ENCODE measurements at regions not wholly inside any gene's neighbourhood (a gene's known extent, or its start where the extent isn't known, plus 50 kb on each side); places are given as distances from the start of the nearest gene placed in this dataset.
A peak's percentile ranks its signal among the peaks of the same experiment; 100 is the strongest.

GRCh38 chr22:22810018-22810427 is 77.6 kb upstream of the IGLL5 start:
- peak; percentile 58 for TF ChIP-seq CTCF (IDR thresholded peaks at IDR 0.05; ENCODE audit: low read depth, low read length)
- TF ChIP-seq, protein P1, sequence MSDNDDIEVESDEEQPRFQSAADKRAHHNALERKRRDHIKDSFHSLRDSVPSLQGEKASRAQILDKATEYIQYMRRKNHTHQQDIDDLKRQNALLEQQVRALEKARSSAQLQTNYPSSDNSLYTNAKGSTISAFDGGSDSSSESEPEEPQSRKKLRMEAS (IDR thresholded peaks at IDR 0.05; ENCODE audit: low read depth, low read length) = no peak
- peak; percentile 42 for DNase-seq (ENCODE audit: low read depth)
- H3K4me3 ChIP-seq (ENCODE audit: low read depth, low read length) = no peak overlapping the region

- H3K4me3 ChIP-seq (ENCODE audit: low read depth, low read length) = no peak overlapping the region
- TF ChIP-seq POLR2A (IDR thresholded peaks at IDR 0.05; ENCODE audit: extremely low read depth, insufficient read length) (no peak), MYC (IDR thresholded peaks at IDR 0.05; ENCODE audit: low read depth, low read length) (no peak), CTCF (IDR thresholded peaks at IDR 0.05; ENCODE audit: low read depth, low read length) (no peak)
- TF ChIP-seq, protein P1 (IDR thresholded peaks at IDR 0.05; ENCODE audit: low read depth, low read length) = no peak
- no peak for DNase-seq (ENCODE audit: low read depth)
Observed at GRCh38 chr22:22810471-22810870, 77.1 kb upstream of the IGLL5 start.

GRCh38 chr22:22811016-22812009 is 76.3 kb upstream of the IGLL5 start:
- TF ChIP-seq MYC (IDR thresholded peaks at IDR 0.05; ENCODE audit: low read depth, low read length) (no peak), POLR2A (IDR thresholded peaks at IDR 0.05; ENCODE audit: extremely low read depth, insufficient read length) (no peak), CTCF (IDR thresholded peaks at IDR 0.05; ENCODE audit: low read depth, low read length) (no peak)
- TF ChIP-seq, protein P1 (IDR thresholded peaks at IDR 0.05; ENCODE audit: low read depth, low read length) = no peak
- DNase-seq (ENCODE audit: low read depth) = peak; percentile 38

DNA sequence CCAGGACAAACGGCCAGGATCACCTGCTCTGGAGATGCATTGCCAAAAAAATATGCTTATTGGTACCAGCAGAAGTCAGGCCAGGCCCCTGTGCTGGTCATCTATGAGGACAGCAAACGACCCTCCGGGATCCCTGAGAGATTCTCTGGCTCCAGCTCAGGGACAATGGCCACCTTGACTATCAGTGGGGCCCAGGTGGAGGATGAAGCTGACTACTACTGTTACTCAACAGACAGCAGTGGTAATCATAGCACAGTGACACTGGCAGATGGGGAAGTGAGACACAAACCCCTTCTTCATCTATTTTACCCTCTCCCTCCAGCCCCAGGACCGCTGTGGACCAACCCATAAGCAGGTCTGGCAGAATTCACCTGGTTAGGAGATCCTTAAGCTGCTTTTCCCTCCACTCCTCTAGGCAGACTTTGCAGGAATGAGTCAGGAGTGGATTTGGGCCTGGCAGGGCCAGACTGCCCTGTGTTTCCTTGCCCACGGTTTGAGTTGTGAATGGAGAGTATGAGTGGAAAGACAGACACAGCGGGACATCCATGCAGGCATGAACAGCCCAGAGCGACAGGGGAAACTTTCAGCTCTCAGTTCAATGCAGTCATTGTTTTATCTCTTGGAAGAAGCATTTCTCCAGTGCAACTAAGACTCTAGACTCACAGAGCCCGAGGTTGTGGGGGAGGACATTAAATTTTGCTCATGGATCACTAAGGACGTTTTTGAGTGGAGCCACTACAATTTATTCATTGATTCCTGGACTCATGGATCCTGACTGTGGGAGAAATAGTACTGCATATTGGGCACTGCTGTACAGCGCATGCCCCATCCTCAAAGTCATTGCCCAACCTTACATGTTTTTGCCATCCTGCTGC is 75.3 kb upstream of the IGLL5 start:
- H3K4me3 ChIP-seq (ENCODE audit: low read depth, low read length) = no peak overlapping the region
- no peak for TF ChIP-seq CTCF (IDR thresholded peaks at IDR 0.05; ENCODE audit: low read depth, low read length)
- no peak for TF ChIP-seq POLR2A (IDR thresholded peaks at IDR 0.05; ENCODE audit: extremely low read depth, insufficient read length)
- no peak for TF ChIP-seq MYC (IDR thresholded peaks at IDR 0.05; ENCODE audit: low read depth, low read length)
- no peak for DNase-seq (ENCODE audit: low read depth)

More at GRCh38 chr22:22811016-22812009, 76.3 kb upstream of the IGLL5 start:
- H3K4me3 ChIP-seq (ENCODE audit: low read depth, low read length) = no peak overlapping the region

DNA sequence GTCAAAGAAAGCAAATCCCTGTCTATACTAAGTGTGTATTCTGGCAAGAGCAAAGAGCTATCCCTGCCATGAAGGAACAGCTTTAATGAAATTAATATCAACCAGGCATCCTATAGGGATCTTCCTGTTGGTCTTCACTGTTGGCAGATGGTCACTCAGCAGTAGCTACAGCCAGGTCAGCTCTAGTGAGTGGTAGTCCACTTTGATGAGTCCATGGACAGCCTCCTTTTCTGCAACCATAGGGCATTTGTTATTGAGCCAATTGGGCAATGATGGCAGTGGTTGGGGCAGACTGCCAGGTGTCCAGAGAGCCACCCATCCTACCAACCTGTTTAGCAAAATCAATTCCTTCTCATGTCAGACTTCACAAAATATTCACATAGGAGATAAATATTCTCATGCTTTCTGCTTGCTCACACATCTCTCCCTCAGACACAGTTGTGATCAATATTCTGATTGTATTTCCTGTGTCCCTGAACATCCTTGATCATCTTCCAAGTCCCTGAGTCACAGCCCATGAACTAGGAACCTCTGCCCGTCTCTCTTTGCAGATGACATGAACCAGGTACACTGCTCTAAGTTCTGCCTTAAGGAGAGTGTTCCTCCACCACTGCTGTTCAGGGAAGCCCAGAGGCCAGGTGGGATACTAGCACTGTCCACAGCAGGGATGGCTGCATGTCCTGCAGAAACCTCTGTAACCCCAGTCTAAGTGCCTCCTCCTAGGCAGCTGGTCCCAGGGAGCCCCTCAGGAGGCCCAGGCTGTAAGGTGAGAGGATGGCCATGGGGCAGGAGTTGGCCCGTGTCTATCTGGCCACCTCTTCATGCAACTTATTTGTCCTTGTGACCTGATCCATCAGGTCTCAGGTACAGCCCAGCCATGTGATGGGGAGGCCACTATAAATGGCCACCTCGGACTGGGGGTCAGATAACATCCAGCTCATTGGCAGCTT is 74.2 kb upstream of the IGLL5 start:
- no peak for DNase-seq (ENCODE audit: low read depth)
- TF ChIP-seq, protein P1 (IDR thresholded peaks at IDR 0.05; ENCODE audit: low read depth, low read length) = no peak
- TF ChIP-seq POLR2A (IDR thresholded peaks at IDR 0.05; ENCODE audit: extremely low read depth, insufficient read length) (no peak), MYC (IDR thresholded peaks at IDR 0.05; ENCODE audit: low read depth, low read length) (no peak), CTCF (IDR thresholded peaks at IDR 0.05; ENCODE audit: low read depth, low read length) (no peak)
- no peak overlapping the region for H3K4me3 ChIP-seq (ENCODE audit: low read depth, low read length)
